Posterior vena cava (tissue), 2 donors: ENCODE measurements at regions not wholly inside any gene's neighbourhood (a gene's known extent, or its start where the extent isn't known, plus 50 kb on each side); places are given as distances from the start of the nearest gene placed in this dataset.

Source experiments
- DNase-seq: peaks from one replicate; pipeline ENCODE4 v3.0.0-alpha.2; 2020; ENCODE audit warnings: low spot score
- intact Hi-C, 2 donors: fragments of 100-400 bp; cut with DNase I; formaldehyde crosslinking; loops; one replicate each; pipeline versions ENCODE4 v1.14.1 to v1.14.2; 2022 to 2023
- donor health status: DM: yes; HTN: yes; CAD: no.
- donor health status: DM: yes; HTN: yes; CAD: no.

DNA sequence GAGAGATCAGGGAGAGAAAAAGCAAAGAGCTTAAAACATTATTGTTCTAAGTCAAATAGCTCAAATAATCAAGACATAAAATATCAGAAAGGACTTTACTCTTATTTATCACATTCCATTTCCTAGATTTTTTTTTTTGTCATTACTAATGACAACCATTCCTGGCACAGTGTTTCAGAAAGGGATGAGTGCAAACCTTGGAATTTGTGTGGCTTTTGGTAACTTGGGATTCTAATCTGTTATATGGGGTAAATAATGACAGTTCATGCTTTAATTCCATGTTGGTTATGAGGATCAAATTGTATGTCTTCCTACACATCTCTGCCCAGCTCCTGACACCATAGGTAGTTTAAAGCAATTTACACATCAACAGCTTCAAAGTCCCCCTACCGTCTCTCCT, 358.4 kb upstream of the ADGRL4 start:
- intact Hi-C loops = no loop called here
- no peak for DNase-seq

DNA sequence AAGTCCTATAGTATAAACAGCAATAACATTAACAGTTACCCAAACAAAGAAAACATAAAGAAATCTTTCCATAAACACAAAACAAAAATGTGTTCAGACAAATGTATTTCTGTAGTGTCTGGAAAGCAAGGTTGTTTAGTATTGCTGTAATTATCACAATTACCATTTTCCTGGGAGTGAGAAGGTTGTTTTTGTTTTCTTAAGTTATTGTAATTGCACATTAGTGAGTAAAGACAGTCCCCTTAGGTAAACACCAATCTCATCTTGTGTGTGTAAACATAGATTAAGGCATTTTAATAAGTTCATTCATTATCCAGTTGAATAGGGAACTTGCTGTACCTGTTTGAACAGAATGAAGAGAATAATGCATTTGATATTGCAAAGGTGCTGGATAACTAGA, 356.9 kb upstream of the ADGRL4 start:
- intact Hi-C loops = no loop called here

DNA sequence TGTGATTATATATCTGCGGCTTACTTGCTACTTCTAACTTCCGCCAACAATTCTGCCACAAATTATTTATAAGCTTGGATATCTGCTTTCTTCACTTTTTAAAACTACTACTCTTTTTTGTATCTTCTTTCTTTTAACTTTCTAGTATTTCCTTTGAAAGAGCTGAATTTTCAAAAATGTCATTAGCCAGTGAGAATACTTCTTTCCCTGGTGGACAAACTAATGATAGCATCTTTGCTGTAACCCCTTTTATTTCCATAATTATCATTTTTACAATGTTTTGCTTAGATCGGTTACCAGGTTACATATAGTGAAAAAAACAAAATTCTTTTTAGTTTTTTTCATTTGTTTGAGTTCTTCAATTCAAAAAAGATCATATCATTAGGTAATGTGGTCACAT, 355.9 kb upstream of the ADGRL4 start:
- intact Hi-C loops = no loop called here
- no peak for DNase-seq

More for the DNA sequence above, 356.9 kb upstream of the ADGRL4 start:
- no peak for DNase-seq

DNA sequence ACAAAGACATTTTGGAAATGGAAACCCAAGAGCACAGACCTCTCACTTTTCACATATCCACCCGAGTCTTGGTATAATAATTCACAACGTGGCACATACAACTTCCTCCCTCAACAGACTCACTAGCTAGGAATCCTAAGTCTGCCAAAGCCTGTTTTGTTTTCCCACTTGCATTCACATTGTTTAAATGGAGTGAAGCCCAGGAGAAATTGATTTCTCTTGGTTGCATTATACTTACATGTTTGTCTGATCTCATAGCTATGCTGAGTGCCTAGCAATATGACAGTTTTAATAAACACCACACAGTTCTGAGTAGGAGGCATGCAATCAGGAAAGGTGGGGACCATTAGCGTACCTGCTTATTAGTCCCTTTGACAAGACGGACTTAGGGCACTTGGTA, 348.6 kb upstream of the ADGRL4 start:
- no peak for DNase-seq
- intact Hi-C loops = no loop called here

DNA sequence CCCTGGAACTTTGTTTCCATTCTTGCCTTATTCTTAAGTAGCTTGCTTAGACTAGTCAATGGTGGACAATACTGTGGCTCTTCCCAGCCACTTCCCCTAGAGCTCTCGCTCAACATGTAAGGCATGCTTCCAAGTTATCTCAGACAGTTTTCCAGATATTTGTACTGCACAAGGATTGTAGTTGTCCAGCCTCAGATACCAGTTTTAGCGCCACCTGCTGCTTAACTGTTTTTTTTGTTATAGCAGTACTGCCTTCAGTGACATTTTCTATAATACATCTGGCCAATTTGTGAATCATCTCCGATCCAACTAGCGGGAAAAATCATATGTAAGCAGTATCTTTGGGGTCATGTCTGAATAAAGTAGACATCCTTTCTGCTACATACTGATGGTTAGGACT, 346.7 kb upstream of the ADGRL4 start:
- DNase-seq = no peak

DNA sequence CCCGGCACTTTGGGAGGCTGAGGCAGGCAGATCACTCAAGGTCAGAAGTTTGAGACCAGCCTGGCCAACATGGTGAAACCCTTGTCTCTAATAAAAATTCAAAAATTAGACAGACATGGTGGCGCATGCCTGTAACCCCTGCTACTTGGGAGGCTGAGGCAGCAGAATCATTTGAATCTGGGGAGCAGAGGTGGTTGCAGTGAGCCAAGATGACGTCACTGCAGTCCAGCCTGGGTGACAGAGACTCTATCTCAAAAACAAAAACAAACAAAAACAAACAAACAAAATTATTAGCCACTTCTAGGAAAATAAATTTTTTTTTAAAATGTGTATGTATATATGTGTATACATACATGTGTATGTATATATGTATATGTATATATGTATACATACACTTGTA, 320.3 kb upstream of the ADGRL4 start:
- DNase-seq = no peak
- intact Hi-C loops = no loop called here

More for the DNA sequence above, 346.7 kb upstream of the ADGRL4 start:
- intact Hi-C loops = no loop called here

DNA sequence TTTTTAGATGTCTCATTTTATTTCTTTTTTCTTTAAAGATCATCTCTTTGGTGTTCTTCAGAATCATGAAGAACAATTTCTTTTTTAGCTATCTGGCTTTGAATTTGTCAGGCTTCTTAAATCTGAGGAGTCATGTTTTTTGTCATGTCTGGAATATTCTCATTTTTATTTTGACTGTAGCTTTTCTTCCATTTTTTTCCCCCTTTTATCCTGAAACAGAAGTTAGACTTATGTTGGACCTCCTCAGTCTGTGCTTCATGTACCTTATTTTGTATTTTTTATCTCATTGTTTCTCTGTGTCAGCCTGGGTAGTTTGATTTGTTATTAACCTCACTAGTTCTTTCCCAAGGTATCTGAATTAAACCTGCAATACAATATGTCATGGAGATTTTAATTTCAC, 319.2 kb upstream of the ADGRL4 start:
- intact Hi-C loops = no loop called here
- no peak for DNase-seq

DNA sequence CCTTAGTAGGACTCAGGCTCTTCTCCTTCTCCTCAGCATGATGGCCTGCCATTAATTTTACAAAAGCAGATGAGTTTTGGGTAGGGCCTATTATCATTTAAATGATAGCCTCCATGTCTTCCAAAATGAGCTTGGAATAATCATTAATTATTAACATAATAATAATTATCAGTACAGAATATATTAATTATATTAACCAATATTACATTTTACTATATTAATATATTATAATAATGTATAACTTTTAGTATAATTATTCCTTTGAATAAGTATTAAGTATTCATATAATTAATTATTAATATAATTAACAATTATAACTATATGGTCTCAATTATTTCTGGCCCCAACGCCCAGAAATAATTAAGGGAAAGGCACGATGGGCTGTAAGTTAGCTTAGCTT, 318.6 kb upstream of the ADGRL4 start:
- DNase-seq = no peak
- intact Hi-C loops = no loop called here

DNA sequence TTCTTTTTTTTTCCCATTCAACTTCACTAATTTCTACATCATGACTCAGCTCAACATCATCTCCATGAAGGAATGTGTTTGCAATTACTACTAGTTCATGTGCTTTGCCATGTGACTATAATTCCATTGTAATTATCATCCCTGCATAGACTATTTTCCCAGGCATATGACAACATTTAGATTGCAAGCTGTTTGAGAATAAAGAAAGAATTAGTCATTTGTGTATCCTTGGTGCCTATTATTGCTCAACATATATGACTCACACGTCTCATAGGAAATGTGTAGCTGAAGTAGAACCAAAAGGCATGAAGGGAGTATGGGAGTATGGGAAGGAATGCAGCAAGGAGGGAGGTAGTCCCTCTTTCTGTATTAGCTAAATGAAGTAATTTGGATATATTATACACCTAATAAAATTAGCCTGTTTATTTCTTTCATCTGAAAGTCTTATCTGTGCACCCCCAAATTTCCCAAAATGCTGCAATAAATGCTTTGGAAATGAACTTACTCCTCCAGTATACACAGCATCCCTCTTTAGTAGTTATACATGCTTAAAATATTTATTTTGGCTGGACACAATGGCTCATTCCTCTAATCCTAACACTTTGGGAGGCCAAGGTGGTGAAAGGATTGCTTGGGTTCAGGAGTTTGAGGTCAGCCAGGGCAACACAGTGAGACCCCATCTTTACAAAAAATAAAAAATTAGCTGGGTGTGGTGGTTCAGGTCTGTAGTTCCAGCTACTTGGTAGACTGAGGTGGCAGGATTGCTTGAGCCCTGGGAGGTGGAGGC, 316.9 kb upstream of the ADGRL4 start:
- intact Hi-C loops = no loop called here
- no peak for DNase-seq

DNA sequence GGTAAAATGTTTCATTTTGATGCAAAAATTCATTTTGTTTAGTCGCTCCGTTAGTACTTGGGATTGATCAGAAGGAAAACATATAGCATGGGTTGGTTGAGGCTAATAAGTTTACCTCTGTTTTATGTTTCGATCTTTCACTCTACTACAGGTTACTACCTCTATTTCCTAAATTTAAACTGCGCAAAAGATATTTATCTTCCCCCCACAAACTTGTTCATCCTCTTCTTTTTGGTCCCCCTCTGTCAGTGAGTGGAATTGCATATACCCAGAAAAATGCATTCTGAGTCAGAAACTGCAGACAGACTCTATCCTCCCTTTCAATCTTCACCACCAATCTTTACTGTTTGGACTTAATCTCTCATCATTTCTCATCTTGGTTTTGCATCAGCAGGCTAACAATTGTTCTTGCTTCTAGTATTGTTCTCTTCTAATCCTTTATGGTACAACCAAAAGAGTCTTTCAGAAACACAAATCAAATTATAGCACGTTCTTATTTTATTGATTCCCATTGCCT, 316.0 kb upstream of the ADGRL4 start:
- DNase-seq = no peak
- intact Hi-C loops = no loop called here

DNA sequence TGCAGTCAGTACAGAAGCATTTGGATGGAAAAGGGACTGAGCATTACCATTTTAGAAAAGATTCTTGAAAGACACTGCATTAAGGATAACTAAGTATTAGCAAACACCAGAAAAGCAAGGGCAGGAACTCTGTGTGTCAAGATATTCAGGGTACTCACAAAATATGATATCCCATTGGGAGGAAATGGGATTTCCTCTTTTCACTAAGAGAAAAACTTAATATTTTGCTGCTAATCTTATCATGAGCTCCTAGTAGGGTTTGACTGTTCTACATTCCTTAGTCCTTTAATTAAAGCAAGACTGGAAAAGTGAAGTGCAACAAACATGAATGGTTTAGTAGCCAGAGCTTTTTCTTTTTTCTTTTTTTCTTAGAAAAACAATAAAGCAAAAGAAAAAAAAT, 305.9 kb upstream of the ADGRL4 start:
- intact Hi-C loops = no loop called here
- no peak for DNase-seq

DNA sequence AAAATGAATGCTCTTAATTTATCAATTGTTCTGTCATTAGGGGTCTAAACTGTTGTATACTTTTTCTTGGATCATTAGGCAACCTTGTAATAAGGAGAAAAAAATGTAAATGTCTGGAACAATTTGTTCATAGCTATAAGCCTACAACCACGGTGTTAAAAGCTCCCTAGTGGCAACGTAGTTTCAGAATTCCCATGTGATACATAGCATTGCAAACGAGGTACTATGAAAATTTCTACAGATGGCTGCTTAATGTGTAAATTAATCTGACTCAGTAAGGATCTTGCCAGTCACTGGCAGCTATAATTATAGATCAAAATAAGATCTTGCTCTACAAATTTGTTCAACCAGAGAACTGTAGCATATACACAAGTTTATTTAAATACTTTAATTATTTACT, 304.1 kb upstream of the ADGRL4 start:
- no peak for DNase-seq
- intact Hi-C loops = no loop called here

DNA sequence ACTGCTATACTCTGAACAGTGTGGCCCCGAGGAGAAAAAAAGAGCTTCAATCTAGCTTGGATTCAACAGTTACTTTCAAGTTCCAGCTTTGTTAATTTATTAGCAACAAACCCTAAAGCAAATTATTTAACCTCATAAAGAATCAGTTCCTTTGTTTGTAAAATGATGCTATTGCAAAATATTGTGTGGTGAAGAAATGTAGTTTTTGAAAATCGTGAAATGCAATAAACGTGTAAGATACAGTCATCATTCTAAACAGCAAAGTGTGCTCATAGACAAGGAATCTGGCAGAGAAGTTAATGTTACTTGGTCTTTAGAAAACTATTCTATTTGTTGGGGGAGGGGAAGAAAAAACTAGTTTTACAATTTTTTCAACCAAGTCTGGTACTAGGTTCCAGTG, 297.6 kb upstream of the ADGRL4 start:
- intact Hi-C loops = no loop called here
- no peak for DNase-seq

DNA sequence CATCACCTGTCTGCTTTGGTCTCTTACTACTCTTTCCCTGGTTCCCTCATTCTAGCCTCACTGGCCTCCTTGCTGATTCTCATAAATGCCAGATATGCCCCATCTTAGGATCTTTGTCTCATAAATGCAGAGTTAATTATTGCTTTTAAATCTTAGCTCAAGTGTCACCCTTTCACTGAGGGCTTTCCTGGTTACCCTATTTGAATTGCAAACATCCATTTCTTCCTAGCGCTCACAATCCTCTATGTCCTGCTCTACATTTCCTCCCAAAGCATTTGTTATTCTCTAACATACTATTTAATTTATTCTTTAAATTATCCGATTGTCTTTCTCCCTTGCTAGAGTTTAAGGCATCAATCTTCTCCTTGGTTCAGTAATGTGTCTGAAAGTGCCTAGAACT, 296.5 kb upstream of the ADGRL4 start:
- DNase-seq = no peak
- intact Hi-C loops = no loop called here

DNA sequence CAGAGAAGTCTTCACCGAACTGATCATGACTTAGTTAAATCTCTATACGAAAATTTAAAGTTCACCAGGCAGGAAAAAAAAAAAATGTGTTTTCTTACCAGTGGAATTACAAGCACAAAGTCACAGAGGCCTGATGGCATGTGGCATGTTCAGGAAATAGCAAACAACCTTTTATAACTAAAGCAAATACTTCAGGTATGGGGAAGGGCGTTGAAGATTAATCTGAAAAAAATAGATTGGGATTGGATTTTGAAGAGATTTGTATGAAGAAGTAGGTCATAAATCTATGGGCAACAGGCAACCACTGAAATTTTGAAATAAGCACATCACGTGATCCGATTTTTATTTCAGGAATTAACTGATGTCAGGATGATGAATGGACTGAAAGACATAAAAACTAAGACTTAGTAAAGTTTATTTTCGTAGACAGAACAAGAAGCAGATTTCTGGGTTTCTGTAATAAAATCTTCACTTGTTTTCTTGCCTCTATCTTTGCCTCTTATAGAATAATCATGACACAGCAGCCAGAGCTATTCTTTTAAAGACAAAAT, 295.9 kb upstream of the ADGRL4 start:
- no peak for DNase-seq
- intact Hi-C loops = no loop called here

DNA sequence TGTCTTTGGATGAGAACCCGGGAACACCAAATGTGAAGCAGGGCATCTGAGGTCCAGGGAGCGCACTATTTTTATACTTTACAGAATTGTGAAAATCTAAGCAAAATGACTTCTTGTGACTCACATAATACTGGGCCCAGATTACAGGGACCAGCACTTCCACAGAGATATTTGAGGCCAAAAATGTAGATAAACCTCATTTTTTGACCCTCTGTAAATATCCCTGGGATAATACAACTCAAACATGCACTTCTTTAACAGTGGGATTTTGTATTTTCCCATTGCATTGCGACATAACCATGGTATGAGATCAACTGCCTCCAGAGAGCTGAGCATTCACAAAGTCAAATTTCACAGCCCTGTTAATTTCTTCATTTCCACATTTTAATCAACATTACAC, 289.4 kb upstream of the ADGRL4 start:
- intact Hi-C loops = no loop called here
- DNase-seq = no peak

DNA sequence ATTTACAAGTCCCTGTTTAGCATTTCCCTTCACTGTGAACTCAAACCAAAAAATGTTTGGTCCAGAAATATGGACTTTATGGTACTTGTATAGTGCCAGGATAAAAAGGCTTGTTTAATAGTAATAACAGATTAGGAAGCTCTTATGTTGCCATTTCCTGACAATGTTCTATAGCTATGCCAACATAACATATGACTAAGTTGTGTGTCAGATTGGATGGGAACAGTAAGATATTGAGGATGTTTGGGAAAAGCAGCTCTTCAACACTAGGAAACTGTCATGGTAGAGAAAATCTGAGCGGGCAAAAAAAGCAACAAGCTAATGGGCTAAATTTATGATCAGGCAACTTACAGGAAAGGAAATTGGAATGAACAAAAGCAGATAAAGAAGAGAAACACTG, 287.1 kb upstream of the ADGRL4 start:
- intact Hi-C loops = no loop called here
- no peak for DNase-seq

DNA sequence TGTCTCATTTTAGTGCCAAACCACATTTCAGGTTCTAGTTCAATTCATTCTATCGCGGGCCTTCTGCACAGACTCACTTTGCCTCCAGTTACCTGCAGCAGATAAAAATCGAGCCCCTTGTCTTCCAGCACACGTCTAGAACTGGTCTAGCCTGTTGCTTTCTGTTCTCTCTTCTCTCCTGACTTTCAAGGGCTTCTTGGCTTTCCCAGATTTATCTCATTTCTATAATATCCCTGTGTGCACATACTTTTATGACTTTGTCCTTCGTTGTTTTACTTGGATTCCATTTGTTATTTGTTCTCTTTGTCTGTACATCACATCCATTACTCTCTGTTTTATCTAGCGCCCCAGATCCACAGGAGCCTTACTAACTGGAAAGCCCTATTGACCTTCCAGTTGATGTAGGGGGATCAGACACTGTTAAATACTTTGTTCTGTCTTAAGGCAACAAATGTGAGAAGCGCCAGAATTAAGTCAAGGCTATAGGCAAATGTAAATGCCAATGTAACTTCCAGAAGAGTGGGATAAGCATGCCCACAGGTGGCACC, 284.5 kb upstream of the ADGRL4 start:
- DNase-seq = no peak
- intact Hi-C loops = no loop called here

DNA sequence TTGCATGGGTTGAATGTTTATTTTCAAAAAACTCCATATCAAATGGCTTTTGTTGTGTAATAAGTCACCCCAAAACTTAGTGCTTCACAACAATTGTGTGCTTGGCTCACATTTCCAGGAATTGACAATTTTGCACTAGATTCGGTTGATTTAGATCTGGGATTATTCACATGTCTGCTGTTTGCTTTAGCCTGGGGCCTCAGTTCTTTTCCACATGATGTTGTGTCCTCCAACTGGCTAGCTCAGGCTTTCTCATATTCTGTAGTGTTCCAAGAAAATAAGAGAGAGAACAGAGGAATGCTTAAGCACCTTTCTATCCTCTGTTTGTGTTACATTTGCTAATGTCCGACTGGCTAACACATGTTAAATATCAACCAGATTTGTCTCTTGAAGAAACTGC, 281.5 kb upstream of the ADGRL4 start:
- no peak for DNase-seq
- intact Hi-C loops = no loop called here

DNA sequence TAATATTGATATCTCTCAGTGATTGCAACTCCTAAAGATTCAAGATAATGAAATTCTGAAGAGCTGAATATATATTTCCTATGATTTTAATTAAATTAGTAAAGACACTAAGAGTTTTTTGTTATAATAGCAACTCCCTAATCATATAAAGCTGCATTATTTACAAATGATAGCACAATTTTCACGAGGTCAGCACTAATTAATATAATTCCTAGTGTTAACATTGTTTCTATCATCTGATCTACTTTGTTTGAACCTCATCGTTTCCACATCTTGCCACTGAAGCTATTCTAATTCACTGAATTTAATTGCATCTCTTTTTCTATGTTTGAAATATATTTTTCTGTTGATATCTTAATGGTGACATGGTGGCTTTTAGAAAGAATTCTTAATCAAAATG, 279.1 kb upstream of the ADGRL4 start:
- intact Hi-C loops = no loop called here
- DNase-seq = no peak

DNA sequence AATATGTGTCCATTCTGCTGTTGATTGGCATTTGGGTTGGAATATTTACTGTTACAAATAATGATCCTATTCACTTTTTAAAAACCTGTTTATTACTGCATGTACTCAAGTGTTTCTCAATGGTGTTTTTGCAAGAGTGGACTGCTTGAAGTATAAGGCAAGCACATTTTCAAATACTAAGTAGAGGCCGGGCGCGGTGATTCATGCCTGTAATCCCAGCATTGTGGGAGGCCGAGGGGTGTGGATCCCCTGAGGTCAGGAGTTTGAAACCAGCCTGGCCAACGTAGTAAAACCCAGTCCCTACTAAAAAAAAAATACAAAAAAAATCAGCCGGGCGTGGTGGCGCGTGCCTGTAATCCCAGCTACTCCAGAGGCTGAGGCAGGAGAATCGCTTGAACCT, 276.9 kb upstream of the ADGRL4 start:
- no peak for DNase-seq
- intact Hi-C loops = no loop called here
